Muscle layer of colon (tissue), 2 donors: ENCODE measurements at regions not wholly inside any gene's neighbourhood (a gene's known extent, or its start where the extent isn't known, plus 50 kb on each side); places are given as distances from the start of the nearest gene placed in this dataset.
"Not testable (repeated sequence)": the region's sequence is repeated elsewhere in the genome, so short reads cannot be mapped to it uniquely, and the experiment has no call there.

Experiments used
- H3K27ac ChIP-seq: one replicate; pipeline ENCODE4 v1.7.0; 2013; ENCODE audit warnings: low read depth, mild to moderate bottlenecking, low read length, moderate library complexity
- H3K27me3 ChIP-seq, 2 donors: one replicate each; pipeline ENCODE4 v1.7.0; 2013; ENCODE audit warnings: low read length in 2 of 2, mild to moderate bottlenecking in 2 of 2; ENCODE audit not compliant: insufficient read depth in 2 of 2, control insufficient read depth in 1 of 2
- H3K36me3 ChIP-seq: one replicate; pipeline ENCODE4 v1.7.0; 2013; ENCODE audit warnings: mild to moderate bottlenecking, low read length; ENCODE audit not compliant: insufficient read depth
- H3K4me1 ChIP-seq: one replicate; pipeline ENCODE4 v1.7.0; 2013; ENCODE audit warnings: mild to moderate bottlenecking, low read length; ENCODE audit not compliant: insufficient read depth
- H3K4me3 ChIP-seq, 2 donors: one replicate each; pipeline ENCODE4 v1.7.0; 2013; ENCODE audit warnings: low read length in 2 of 2, low read depth in 1 of 2, mild to moderate bottlenecking in 1 of 2, moderate library complexity in 1 of 2
- H3K9ac ChIP-seq: one replicate; pipeline ENCODE4 v1.7.0; 2013; ENCODE audit warnings: low read length
- H3K9me3 ChIP-seq: one replicate; pipeline ENCODE4 v1.7.0; 2013; ENCODE audit warnings: mild to moderate bottlenecking, low read length
- donor health status: abdominal sarcoma.
- donor health status: Adenocarcinoma of cecum.

DNA sequence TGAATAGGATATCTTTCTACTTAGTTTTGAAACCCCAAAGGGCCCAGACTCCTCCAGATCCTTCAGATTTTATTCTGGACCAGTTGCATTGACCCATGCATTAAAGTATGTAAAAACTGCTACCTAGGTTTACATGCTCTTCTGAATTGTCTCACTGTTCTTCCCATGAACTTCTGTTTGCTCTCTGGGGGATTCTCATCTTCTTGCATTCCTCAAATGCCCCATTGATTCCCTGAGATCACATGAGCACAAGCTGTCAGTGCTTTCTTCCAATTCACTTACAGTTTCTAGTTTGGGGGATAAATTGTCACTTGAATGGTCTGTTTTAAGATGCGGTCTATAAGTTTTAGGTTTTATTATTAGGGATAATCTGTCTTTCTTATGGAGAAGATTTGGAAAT, 188.9 kb upstream of the KIF2B start:
- no peaks in the 10 kb centered on the region for H3K27me3 ChIP-seq
- no peaks in the 10 kb centered on the region for H3K36me3 ChIP-seq
- no peak overlapping the region for H3K27ac ChIP-seq
- H3K4me3 ChIP-seq, result no peak overlapping the region
- H3K4me1 ChIP-seq, result no peaks in the 10 kb centered on the region
- H3K9me3 ChIP-seq, result no peaks in the 10 kb centered on the region
- H3K9ac ChIP-seq, result no peak overlapping the region

GRCh38 chr17:53631486-53631885, 191.2 kb upstream of the KIF2B start:
- Histone ChIP-seq H3K4me1 (no peaks in the 10 kb centered on the region), H3K9ac (no peak overlapping the region), H3K27ac (no peak overlapping the region), H3K36me3 (no peaks in the 10 kb centered on the region), H3K4me3 (no peak overlapping the region), H3K27me3 (no peaks in the 10 kb centered on the region), H3K9me3 (no peaks in the 10 kb centered on the region)

GRCh38 chr17:53630638-53631037, 192.1 kb upstream of the KIF2B start:
- Histone ChIP-seq H3K4me1 (no peaks in the 10 kb centered on the region), H3K27me3 (no peaks in the 10 kb centered on the region), H3K4me3 (no peak overlapping the region), H3K9ac (no peak overlapping the region), H3K27ac (no peak overlapping the region), H3K36me3 (no peaks in the 10 kb centered on the region), H3K9me3 (no peaks in the 10 kb centered on the region)

GRCh38 chr17:53630115-53630514, 192.6 kb upstream of the KIF2B start:
- H3K27ac ChIP-seq, result no peak overlapping the region
- no peaks in the 10 kb centered on the region for H3K27me3 ChIP-seq
- H3K9ac ChIP-seq, result no peak overlapping the region
- no peaks in the 10 kb centered on the region for H3K4me1 ChIP-seq
- H3K36me3 ChIP-seq, result no peaks in the 10 kb centered on the region
- no peak overlapping the region for H3K4me3 ChIP-seq
- H3K9me3 ChIP-seq, result no peaks in the 10 kb centered on the region

- H3K9ac ChIP-seq, result no peak overlapping the region
- H3K27ac ChIP-seq, result no peak overlapping the region
- no peaks in the 10 kb centered on the region for H3K36me3 ChIP-seq
- H3K4me1 ChIP-seq, result no peaks in the 10 kb centered on the region
- no peaks in the 10 kb centered on the region for H3K9me3 ChIP-seq
- H3K27me3 ChIP-seq, result no peaks in the 10 kb centered on the region
- H3K4me3 ChIP-seq, result no peak overlapping the region
These were observed 193.5 kb upstream of the KIF2B start for GRCh38 chr17:53629188-53629587.

DNA sequence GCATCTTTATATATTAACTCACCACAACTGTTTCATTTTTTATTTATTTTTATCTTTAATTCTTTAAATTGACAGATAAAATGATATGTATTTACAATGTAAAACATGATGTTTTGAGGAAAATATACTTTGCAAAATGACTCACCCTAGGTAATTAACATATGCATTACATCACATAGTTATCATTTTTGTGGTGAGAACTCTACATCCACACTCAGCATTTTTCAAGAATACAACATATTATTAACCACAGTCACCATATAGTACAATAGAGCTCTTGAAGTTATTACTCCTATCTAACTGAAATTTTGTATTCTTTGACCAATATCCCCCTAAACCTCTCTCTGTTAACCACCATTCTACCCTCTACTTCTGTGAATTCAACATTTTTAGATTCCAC, 194.7 kb upstream of the KIF2B start:
- Histone ChIP-seq H3K27me3 (no peaks in the 10 kb centered on the region), H3K4me3 (no peak overlapping the region), H3K27ac (no peak overlapping the region), H3K9ac (no peak overlapping the region), H3K9me3 (no peaks in the 10 kb centered on the region), H3K4me1 (no peaks in the 10 kb centered on the region), H3K36me3 (no peaks in the 10 kb centered on the region)

GRCh38 chr17:53627511-53627910, 195.2 kb upstream of the KIF2B start:
- Histone ChIP-seq H3K27ac (no peak overlapping the region), H3K9me3 (no peaks in the 10 kb centered on the region), H3K9ac (no peak overlapping the region), H3K27me3 (no peaks in the 10 kb centered on the region), H3K36me3 (no peaks in the 10 kb centered on the region), H3K4me3 (no peak overlapping the region), H3K4me1 (no peaks in the 10 kb centered on the region)

- no peak overlapping the region for H3K4me3 ChIP-seq
- no peak overlapping the region for H3K27ac ChIP-seq
- H3K9ac ChIP-seq, result no peak overlapping the region
- H3K4me1 ChIP-seq, result no peaks in the 10 kb centered on the region
- H3K36me3 ChIP-seq, result no peaks in the 10 kb centered on the region
- H3K9me3 ChIP-seq, result no peaks in the 10 kb centered on the region
- H3K27me3 ChIP-seq, result no peaks in the 10 kb centered on the region
These were observed 196.4 kb upstream of the KIF2B start for GRCh38 chr17:53626286-53626685.

DNA sequence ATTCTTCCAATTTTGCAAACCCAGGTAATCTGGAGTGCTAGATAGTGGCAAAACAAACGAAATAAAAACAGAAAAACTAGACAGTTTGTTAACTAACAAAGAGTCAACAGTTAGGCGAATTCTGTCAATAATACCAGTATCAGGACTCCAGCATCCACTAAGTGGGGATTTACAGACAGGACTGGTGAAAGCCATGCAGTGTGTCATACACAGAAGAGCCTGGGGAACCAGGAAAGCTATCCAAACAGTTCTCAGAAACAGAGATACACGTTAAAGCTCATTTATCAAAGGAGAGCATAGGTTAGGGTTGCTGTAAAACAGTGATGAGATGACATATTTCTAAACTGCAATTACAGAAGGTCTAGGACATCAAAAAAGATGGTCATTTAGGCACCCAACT, 203.7 kb upstream of the KIF2B start:
- H3K4me3 ChIP-seq, result no peak overlapping the region
- H3K27me3 ChIP-seq, result no peaks in the 10 kb centered on the region
- no peaks in the 10 kb centered on the region for H3K4me1 ChIP-seq
- H3K9ac ChIP-seq, result no peak overlapping the region
- no peaks in the 10 kb centered on the region for H3K9me3 ChIP-seq
- H3K27ac ChIP-seq, result no peak overlapping the region
- H3K36me3 ChIP-seq, result no peaks in the 10 kb centered on the region

DNA sequence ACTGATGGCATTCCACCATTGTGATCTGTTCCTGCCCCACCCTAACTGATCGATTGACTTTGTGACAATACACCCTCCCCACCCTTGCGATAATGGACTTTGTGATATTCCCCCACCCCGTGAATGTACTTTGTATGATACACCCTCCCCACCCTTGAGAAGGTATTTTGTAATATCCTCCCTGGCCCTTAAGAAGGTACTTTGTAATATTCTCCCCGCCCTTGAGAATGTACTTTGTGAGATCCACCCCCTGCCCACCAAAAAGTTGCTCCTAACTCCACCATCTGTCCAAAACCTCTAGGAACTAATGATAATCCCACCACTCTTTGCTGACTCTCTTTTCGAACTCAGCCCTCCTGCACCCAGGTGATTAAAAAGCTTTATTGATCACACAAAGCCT, 214.5 kb upstream of the KIF2B start:
- not testable (repeated sequence) for H3K9me3 ChIP-seq, H3K27me3 ChIP-seq

GRCh38 chr17:53607475-53607874, 215.3 kb upstream of the KIF2B start:
- Histone ChIP-seq H3K27ac (no peak overlapping the region), H3K27me3 (no peaks in the 10 kb centered on the region), H3K4me3 (no peak overlapping the region), H3K9me3 (no peaks in the 10 kb centered on the region), H3K4me1 (peaks cover 7% of the 10 kb centered on the region), H3K36me3 (no peaks in the 10 kb centered on the region), H3K9ac (no peak overlapping the region)

More for the DNA sequence above, 214.5 kb upstream of the KIF2B start:
- not testable (repeated sequence) for H3K4me1 ChIP-seq, H3K4me3 ChIP-seq, H3K9ac ChIP-seq, H3K36me3 ChIP-seq, H3K27ac ChIP-seq

DNA sequence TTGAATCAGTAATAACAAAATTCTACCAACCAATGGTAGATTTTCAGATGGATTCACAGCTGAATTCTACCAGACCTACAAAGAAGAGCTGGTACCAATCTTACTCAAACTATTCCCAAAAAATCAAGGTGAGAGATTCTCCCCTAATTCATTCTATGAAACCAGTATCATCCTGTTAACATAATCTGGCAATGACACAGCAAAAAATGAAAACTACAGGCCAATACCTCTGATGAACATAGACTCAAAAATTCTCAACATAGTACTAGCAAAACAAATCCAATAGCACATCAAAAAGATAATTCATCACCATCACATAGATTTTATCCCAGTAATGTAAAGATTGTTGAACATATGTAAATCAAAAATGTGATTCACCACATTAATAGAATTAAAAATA, 234.4 kb upstream of the KIF2B start:
- Histone ChIP-seq H3K27ac (no peak overlapping the region), H3K4me3 (no peak overlapping the region), H3K9me3 (no peaks in the 10 kb centered on the region), H3K27me3 (no peaks in the 10 kb centered on the region), H3K4me1 (no peaks in the 10 kb centered on the region), H3K9ac (no peak overlapping the region), H3K36me3 (no peaks in the 10 kb centered on the region)
